Cardiac muscle cell (in vitro differentiated cells and primary cell): ENCODE measurements at regions not wholly inside any gene's neighbourhood (a gene's known extent, or its start where the extent isn't known, plus 50 kb on each side); places are given as distances from the start of the nearest gene placed in this dataset.

Experiments used
- DNase-seq, 2 donors: peaks; one replicate each; pipeline versions ENCODE4 v3.0.0 to v3.0.0-alpha.2; 2010 to 2017; ENCODE audit warnings: low read depth in 1 of 2, low spot score in 1 of 2
- H3K27ac ChIP-seq: fragments of 200-600 bp; sonication (generic); 2 replicates; pipeline ENCODE4 v1.5.1; 2016
- H3K27me3 ChIP-seq: fragments of 200-600 bp; sonication (generic); 2 replicates; pipeline ENCODE4 v1.6.0; 2016; ENCODE audit warnings: control low read depth
- H3K36me3 ChIP-seq: fragments of 200-600 bp; sonication (generic); 2 replicates; pipeline ENCODE4 v1.5.1; 2016; ENCODE audit warnings: control low read depth
- H3K4me1 ChIP-seq: fragments of 200-600 bp; sonication (generic); 2 replicates; pipeline ENCODE4 v1.8.1; 2017; ENCODE audit warnings: low read depth, mild to moderate bottlenecking, mixed run types
- H3K4me3 ChIP-seq: fragments of 200-600 bp; sonication (generic); 2 replicates; pipeline ENCODE4 v1.5.1; 2016; ENCODE audit warnings: mild to moderate bottlenecking
- H3K9me3 ChIP-seq: fragments of 200-600 bp; sonication (generic); 2 replicates; pipeline ENCODE4 v1.5.1; 2017; ENCODE audit warnings: low read depth, mild to moderate bottlenecking, control low read depth
- TF ChIP-seq, protein P1 (sequence below): IDR thresholded peaks from 2 replicates; pipeline ENCODE4 v1.5.1; 2012; ENCODE audit warnings: low read depth, mild to moderate bottlenecking, low read length

DNA sequence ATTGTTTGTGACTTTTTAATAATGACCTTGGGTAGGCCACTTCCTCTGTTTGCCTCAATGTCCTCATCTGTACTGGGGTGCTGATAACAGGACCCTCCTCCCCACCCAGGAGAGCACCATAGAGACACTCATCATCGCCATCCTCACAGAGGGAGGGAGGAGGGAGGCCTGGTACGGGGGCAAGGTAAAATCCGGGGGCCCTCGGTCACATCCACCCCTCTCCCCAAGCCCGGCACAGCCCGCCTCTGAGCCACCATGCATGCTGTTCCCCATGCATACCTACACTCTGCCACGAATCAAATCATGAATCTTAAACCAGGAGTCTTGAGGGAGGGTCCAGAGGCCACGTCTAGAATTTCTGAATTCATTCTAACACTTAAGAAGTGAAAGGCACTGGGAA is 74.9 kb upstream of the IQSEC1 start:
- Histone ChIP-seq H3K36me3 (no peaks in the 10 kb centered on the region), H3K27ac (no peak overlapping the region), H3K27me3 (no peaks in the 10 kb centered on the region), H3K4me3 (no peak overlapping the region), H3K9me3 (no peaks in the 10 kb centered on the region), H3K4me1 (no peaks in the 10 kb centered on the region)
- no peak for DNase-seq
- TF ChIP-seq, protein P1, sequence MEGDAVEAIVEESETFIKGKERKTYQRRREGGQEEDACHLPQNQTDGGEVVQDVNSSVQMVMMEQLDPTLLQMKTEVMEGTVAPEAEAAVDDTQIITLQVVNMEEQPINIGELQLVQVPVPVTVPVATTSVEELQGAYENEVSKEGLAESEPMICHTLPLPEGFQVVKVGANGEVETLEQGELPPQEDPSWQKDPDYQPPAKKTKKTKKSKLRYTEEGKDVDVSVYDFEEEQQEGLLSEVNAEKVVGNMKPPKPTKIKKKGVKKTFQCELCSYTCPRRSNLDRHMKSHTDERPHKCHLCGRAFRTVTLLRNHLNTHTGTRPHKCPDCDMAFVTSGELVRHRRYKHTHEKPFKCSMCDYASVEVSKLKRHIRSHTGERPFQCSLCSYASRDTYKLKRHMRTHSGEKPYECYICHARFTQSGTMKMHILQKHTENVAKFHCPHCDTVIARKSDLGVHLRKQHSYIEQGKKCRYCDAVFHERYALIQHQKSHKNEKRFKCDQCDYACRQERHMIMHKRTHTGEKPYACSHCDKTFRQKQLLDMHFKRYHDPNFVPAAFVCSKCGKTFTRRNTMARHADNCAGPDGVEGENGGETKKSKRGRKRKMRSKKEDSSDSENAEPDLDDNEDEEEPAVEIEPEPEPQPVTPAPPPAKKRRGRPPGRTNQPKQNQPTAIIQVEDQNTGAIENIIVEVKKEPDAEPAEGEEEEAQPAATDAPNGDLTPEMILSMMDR = no peak

DNA sequence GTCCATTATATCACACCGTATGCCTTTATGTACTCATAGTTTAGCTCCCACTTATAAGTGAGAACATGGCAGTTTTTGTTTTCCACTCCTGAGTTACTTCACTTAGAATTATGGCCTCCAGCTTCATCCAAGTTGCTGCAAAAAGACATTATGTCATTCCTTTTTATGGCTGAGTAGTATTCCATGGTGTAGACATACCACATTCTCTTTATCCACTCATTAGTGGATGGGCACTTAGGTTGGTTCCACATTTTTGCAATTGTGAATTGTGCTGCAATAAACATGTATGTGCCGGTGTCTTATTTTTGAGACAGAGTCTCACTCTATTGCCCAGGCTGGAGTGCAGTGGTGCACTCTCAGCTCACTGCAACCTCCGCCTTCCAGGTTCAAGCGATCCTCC is 74.1 kb upstream of the IQSEC1 start:
- no peaks in the 10 kb centered on the region for H3K27me3 ChIP-seq
- no peak for DNase-seq
- no peak overlapping the region for H3K4me3 ChIP-seq
- TF ChIP-seq, protein P1 = no peak
- no peaks in the 10 kb centered on the region for H3K36me3 ChIP-seq
- H3K9me3 ChIP-seq = no peaks in the 10 kb centered on the region
- no peak overlapping the region for H3K27ac ChIP-seq
- H3K4me1 ChIP-seq = no peaks in the 10 kb centered on the region

DNA sequence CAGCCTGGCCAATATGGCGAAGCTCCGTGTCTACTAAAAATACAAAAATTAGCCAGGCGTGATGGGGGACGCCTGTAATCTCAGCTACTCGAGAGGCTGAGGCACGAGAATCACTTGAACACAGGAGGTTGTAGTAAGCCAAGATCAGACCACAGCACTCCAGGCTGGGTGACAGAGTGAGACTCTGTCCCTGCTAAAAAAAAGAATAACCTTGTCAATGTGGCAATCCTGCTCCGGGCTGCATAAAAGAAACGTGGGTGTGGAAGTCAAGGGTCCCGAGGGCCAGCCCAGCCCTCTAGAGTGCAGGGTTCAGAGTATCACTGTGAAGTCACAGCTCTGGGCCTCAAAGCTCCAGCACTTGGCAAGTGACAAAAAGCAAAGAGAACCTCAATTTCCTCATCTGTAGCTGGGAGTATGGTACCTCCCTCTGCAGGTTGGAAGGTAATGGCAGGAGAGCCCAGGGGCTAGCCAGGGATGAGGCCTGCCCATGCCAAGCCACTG is 73.5 kb upstream of the IQSEC1 start:
- H3K36me3 ChIP-seq = no peaks in the 10 kb centered on the region
- no peak overlapping the region for H3K4me3 ChIP-seq
- H3K9me3 ChIP-seq = no peaks in the 10 kb centered on the region
- TF ChIP-seq, protein P1 = no peak
- no peak overlapping the region for H3K27ac ChIP-seq
- no peaks in the 10 kb centered on the region for H3K4me1 ChIP-seq
- no peaks in the 10 kb centered on the region for H3K27me3 ChIP-seq
- DNase-seq = no peak

DNA sequence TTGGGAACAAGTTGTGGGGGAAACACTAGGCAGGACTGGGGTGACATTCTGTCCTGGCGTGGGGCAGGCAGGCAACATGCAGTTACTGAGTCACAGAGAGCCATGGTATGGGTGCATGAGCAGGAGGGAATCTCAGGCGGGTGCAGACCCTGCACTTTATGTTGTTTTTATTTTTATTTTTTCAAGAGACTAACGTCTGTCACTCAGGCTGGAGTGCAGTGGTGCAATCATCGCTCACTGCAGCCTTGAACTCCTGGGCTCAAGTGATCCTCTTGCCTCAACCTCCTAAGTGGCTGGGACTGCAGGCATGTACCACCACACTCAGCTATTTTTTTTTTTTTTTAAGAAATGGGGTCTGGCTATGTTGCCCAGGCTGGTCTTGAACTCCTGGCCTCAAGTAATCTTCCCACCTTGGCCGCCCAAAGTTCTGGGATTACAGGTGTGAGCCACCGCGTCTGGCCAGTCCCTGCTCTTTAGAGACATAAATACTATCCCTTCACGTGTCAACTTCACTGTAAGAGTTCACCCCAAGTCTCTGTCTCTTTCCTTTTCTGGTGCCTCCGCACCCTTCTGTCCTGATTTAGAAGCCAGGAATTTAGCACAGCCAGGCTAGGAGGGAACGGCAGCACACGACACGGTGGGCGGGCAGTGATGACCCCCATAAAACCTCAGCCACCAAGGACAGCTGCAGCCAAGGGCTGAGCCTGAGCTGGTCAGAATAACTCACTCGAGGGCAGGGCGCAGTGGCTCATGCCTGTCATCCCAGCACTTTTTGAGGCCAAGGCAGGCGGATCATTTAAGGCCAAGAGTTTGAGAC is 72.8 kb upstream of the IQSEC1 start:
- no peak overlapping the region for H3K4me3 ChIP-seq
- no peak overlapping the region for H3K27ac ChIP-seq
- no peaks in the 10 kb centered on the region for H3K27me3 ChIP-seq
- H3K36me3 ChIP-seq = no peaks in the 10 kb centered on the region
- DNase-seq = no peak
- no peaks in the 10 kb centered on the region for H3K9me3 ChIP-seq
- TF ChIP-seq, protein P1 = no peak
- H3K4me1 ChIP-seq = no peaks in the 10 kb centered on the region

DNA sequence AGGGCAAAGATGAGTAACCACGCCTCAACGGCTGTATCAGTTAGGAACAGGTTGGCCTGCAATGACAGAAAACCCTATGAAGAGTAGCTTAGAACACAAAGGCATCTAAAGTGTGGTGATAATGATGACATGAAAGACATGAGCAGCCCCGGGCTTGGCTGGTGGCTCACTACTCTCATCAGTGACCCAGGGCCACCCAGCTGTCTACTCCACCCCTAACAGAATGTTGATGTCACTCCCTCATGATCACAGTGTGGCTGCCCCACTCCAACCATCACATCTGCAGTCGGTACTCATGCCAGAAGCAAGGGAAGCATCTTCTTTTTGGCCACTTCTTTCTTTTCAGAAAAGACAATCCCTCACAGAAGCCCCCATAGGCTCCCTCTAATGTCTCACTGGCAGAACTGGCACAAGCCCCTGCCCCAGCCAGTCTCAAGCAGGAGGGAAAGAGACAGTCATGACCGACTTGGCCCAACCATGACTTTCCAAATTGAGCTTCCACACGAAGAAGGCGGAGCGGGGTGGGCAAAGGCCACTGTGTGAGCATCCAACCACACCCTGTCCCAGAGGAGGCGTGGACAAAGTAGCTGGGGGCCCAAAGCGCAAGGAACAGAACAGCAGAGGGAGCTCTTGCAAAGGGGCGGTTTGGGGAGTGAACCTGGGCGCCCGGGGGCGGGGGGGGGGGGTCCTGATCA is 72.0 kb upstream of the IQSEC1 start:
- no peak for DNase-seq
- no peaks in the 10 kb centered on the region for H3K36me3 ChIP-seq
- no peaks in the 10 kb centered on the region for H3K9me3 ChIP-seq
- H3K4me3 ChIP-seq = no peak overlapping the region
- H3K27me3 ChIP-seq = no peaks in the 10 kb centered on the region
- TF ChIP-seq, protein P1 = no peak
- no peak overlapping the region for H3K27ac ChIP-seq
- H3K4me1 ChIP-seq = no peaks in the 10 kb centered on the region
